Loucy (cell line): ENCODE measurements at regions not wholly inside any gene's neighbourhood (a gene's known extent, or its start where the extent isn't known, plus 50 kb on each side); places are given as distances from the start of the nearest gene placed in this dataset.

Source experiments
- H2AFZ ChIP-seq: fragments of 200-600 bp; sonication (generic); 2 replicates; pipeline ENCODE4 v1.6.0; 2016; ENCODE audit warnings: antibody characterized with exemption, mild to moderate bottlenecking, low read length, moderate library complexity
- H3F3A ChIP-seq: fragments of 200-600 bp; 2 replicates; pipeline ENCODE4 v1.6.0; 2016; ENCODE audit warnings: antibody characterized with exemption, low read depth, mild to moderate bottlenecking
- H3K27me3 ChIP-seq: fragments of 200-600 bp; sonication (generic); 2 replicates; pipeline ENCODE4 v1.6.1; 2014; ENCODE audit warnings: low read length, mild to moderate bottlenecking; ENCODE audit not compliant: insufficient read depth, poor library complexity, severe bottlenecking
- H3K36me3 ChIP-seq: fragments of 200-600 bp; sonication (generic); 2 replicates; pipeline ENCODE4 v1.6.1; 2016; ENCODE audit warnings: low read length; ENCODE audit not compliant: insufficient read depth
- H3K4me1 ChIP-seq: fragments of 200-600 bp; sonication (generic); 2 replicates; pipeline ENCODE4 v1.5.1; 2014; ENCODE audit warnings: low read length, mild to moderate bottlenecking; ENCODE audit not compliant: insufficient read depth, poor library complexity, severe bottlenecking
- H3K4me2 ChIP-seq: fragments of 200-600 bp; sonication (generic); 2 replicates; pipeline ENCODE4 v1.6.0; 2014; ENCODE audit warnings: antibody characterized with exemption, low read length, low read depth, mild to moderate bottlenecking; ENCODE audit not compliant: poor library complexity, severe bottlenecking
- H3K4me3 ChIP-seq: fragments of 200-600 bp; sonication (generic); 2 replicates; pipeline ENCODE4 v1.5.1; 2014; ENCODE audit warnings: low read length, mild to moderate bottlenecking, mixed read lengths; ENCODE audit not compliant: poor library complexity, severe bottlenecking
- H3K79me2 ChIP-seq: fragments of 200-600 bp; sonication (generic); 2 replicates; pipeline ENCODE4 v1.6.1; 2014; ENCODE audit warnings: low read length; ENCODE audit not compliant: insufficient read depth
- H3K9ac ChIP-seq: fragments of 200-600 bp; sonication (generic); 2 replicates; pipeline ENCODE4 v1.6.0; 2014; ENCODE audit warnings: mild to moderate bottlenecking, low read depth, low read length, moderate library complexity; ENCODE audit not compliant: poor library complexity, severe bottlenecking
- H3K9me2 ChIP-seq: fragments of 200-600 bp; sonication (generic); replicated peaks from 2 replicates; pipeline ENCODE4 v1.6.1; 2016; ENCODE audit warnings: low read depth, low read length, mixed read lengths
- H3K9me3 ChIP-seq: fragments of 200-600 bp; sonication (generic); 2 replicates; pipeline ENCODE4 v1.6.1; 2014; ENCODE audit warnings: mild to moderate bottlenecking, antibody characterized with exemption, low read length, low read depth; ENCODE audit not compliant: insufficient read depth
- H4K20me1 ChIP-seq: fragments of 200-600 bp; sonication (generic); 2 replicates; pipeline ENCODE4 v1.6.0; 2014; ENCODE audit warnings: antibody characterized with exemption, low read length, mild to moderate bottlenecking; ENCODE audit not compliant: insufficient read depth, poor library complexity, severe bottlenecking
- CTCF ChIP-seq: fragments of 200-600 bp; sonication (generic); conservative IDR thresholded peaks from 2 replicates; pipeline ENCODE4 v1.5.1; 2014; ENCODE audit warnings: mild to moderate bottlenecking, antibody characterized with exemption, low read length
- EZH2phosphoT487 ChIP-seq: fragments of 200-600 bp; IDR thresholded peaks from 2 replicates; pipeline ENCODE4 v1.6.1; 2018; ENCODE audit warnings: antibody characterized with exemption, mild to moderate bottlenecking, moderate library complexity, borderline replicate concordance

- Histone ChIP-seq H3K9ac (no peak overlapping the region), H4K20me1 (peaks cover 13% of the 10 kb centered on the region), H3K4me1 (peaks cover 39% of the 10 kb centered on the region), H2AFZ (no peak overlapping the region), H3K9me3 (no peaks in the 10 kb centered on the region), H3K4me3 (no peak overlapping the region), H3K9me2 (no peaks in the 10 kb centered on the region), H3F3A (0 out of 2 replicates have a peak, but pooled peaks cover 5% of the 10 kb centered on the region), H3K4me2 (no peak overlapping the region), H3K27me3 (no peaks in the 10 kb centered on the region), H3K36me3 (no peaks in the 10 kb centered on the region; the same call in 1 of the 2 replicates), H3K79me2 (peaks cover 76% of the 10 kb centered on the region)
- no peak for TF ChIP-seq CTCF
- TF ChIP-seq EZH2phosphoT487: no peak
Measured at GRCh38 chr13:74068471-74068870, 65.7 kb downstream of the KLF12 start.

- 0 out of 2 replicates have a peak, but pooled peaks cover 5% of the 10 kb centered on the region for H3F3A ChIP-seq
- H3K9ac ChIP-seq: no peak overlapping the region
- H3K27me3 ChIP-seq: no peaks in the 10 kb centered on the region
- H3K4me1 ChIP-seq: peaks cover 46% of the 10 kb centered on the region
- TF ChIP-seq EZH2phosphoT487: no peak
- TF ChIP-seq CTCF: no peak
- H3K4me2 ChIP-seq: no peak overlapping the region
- H3K79me2 ChIP-seq: peaks cover 76% of the 10 kb centered on the region
- no peak overlapping the region for H3K4me3 ChIP-seq
- no peaks in the 10 kb centered on the region; the same call in 1 of the 2 replicates for H3K36me3 ChIP-seq
- H3K9me3 ChIP-seq: no peaks in the 10 kb centered on the region
- peaks cover 19% of the 10 kb centered on the region for H4K20me1 ChIP-seq
- no peak overlapping the region for H2AFZ ChIP-seq
- H3K9me2 ChIP-seq: no peaks in the 10 kb centered on the region
Measured at GRCh38 chr13:74067818-74068217, 66.4 kb downstream of the KLF12 start.

- no peak for TF ChIP-seq CTCF
- TF ChIP-seq EZH2phosphoT487: no peak
- Histone ChIP-seq H3K4me3 (no peak overlapping the region), H3K4me2 (no peak overlapping the region), H4K20me1 (peaks cover 28% of the 10 kb centered on the region), H3K9me2 (no peaks in the 10 kb centered on the region), H3F3A (peaks cover 7% of the 10 kb centered on the region; the same call in 1 of the 2 replicates), H3K36me3 (no peaks in the 10 kb centered on the region; the same call in 1 of the 2 replicates), H3K27me3 (no peaks in the 10 kb centered on the region), H2AFZ (no peak overlapping the region), H3K9me3 (no peaks in the 10 kb centered on the region), H3K4me1 (peaks cover 54% of the 10 kb centered on the region), H3K79me2 (peaks cover 74% of the 10 kb centered on the region), H3K9ac (no peak overlapping the region)
Measured at GRCh38 chr13:74066937-74067336, 67.3 kb downstream of the KLF12 start.
